Progenitor cell of endocrine pancreas (in vitro differentiated cells): ENCODE measurements at regions not wholly inside any gene's neighbourhood (a gene's known extent, or its start where the extent isn't known, plus 50 kb on each side); places are given as distances from the start of the nearest gene placed in this dataset.

ENCODE experiments used
- DNase-seq: peaks from one replicate; pipeline ENCODE4 v3.0.0; 2021; ENCODE audit warnings: low spot score; ENCODE audit not compliant: unreplicated experiment
- H3K27ac Mint-ChIP-seq: 2 replicates; pipeline ENCODE4 v1.8.0; 2021; ENCODE audit warnings: mild to moderate bottlenecking, moderate library complexity, mixed read lengths
- H3K27me3 Mint-ChIP-seq: 2 replicates; pipeline ENCODE4 v1.8.0; 2021; ENCODE audit warnings: mixed read lengths
- H3K36me3 Mint-ChIP-seq: 2 replicates; pipeline ENCODE4 v1.8.0; 2022; ENCODE audit warnings: mixed read lengths; ENCODE audit not compliant: insufficient read depth
- H3K4me1 Mint-ChIP-seq: 2 replicates; pipeline ENCODE4 v1.8.0; 2021; ENCODE audit warnings: low read depth, mixed read lengths
- H3K4me3 Mint-ChIP-seq: 2 replicates; pipeline ENCODE4 v1.8.0; 2021; ENCODE audit warnings: low read depth, mild to moderate bottlenecking, moderate library complexity, mixed read lengths
- H3K9me3 Mint-ChIP-seq: 2 replicates; pipeline ENCODE4 v1.8.0; 2021; ENCODE audit warnings: low read depth, mixed read lengths
- TF ChIP-seq, protein P1 (sequence below): fragments of 200-600 bp; sonication (generic); IDR thresholded peaks from one replicate; pipeline ENCODE4 v1.5.0; 2021; ENCODE audit warnings: antibody characterized with exemption, mild to moderate bottlenecking; ENCODE audit not compliant: unreplicated experiment

GRCh38 chr13:59449750-59450149 is 714.0 kb downstream of the DIAPH3 start:
- Mint-ChIP-seq H3K27me3 (peaks cover 2% of the 10 kb centered on the region), H3K4me3 (no peak overlapping the region), H3K9me3 (no peaks in the 10 kb centered on the region), H3K36me3 (no peaks in the 10 kb centered on the region), H3K27ac (no peak overlapping the region), H3K4me1 (peaks cover 14% of the 10 kb centered on the region)
- TF ChIP-seq, protein P1, sequence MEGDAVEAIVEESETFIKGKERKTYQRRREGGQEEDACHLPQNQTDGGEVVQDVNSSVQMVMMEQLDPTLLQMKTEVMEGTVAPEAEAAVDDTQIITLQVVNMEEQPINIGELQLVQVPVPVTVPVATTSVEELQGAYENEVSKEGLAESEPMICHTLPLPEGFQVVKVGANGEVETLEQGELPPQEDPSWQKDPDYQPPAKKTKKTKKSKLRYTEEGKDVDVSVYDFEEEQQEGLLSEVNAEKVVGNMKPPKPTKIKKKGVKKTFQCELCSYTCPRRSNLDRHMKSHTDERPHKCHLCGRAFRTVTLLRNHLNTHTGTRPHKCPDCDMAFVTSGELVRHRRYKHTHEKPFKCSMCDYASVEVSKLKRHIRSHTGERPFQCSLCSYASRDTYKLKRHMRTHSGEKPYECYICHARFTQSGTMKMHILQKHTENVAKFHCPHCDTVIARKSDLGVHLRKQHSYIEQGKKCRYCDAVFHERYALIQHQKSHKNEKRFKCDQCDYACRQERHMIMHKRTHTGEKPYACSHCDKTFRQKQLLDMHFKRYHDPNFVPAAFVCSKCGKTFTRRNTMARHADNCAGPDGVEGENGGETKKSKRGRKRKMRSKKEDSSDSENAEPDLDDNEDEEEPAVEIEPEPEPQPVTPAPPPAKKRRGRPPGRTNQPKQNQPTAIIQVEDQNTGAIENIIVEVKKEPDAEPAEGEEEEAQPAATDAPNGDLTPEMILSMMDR = no peak
- no peak for DNase-seq

GRCh38 chr13:59450229-59450628 is 713.5 kb downstream of the DIAPH3 start:
- Mint-ChIP-seq H3K4me1 (peaks cover 14% of the 10 kb centered on the region), H3K36me3 (no peaks in the 10 kb centered on the region)
- TF ChIP-seq, protein P1 = no peak

DNA sequence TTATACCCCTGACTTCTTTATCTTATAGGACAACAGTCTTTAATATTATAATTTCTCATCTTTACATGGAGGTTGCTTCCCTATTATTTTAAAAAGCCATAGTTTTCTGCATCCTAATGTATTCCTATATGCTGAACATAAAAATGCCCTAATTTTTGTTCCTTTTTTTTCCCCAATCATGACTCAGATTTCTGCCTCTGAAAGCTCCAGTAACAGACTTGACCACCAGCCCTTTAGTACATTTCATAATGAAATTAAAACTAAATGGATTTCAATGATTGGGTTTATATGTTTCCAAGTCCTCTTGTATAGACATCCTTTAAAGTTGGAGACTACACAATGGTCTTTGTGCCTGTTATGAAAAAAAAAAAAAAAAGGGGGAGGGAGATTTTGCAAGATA is 712.5 kb downstream of the DIAPH3 start:
- Mint-ChIP-seq H3K36me3 (no peaks in the 10 kb centered on the region), H3K27ac (no peak overlapping the region), H3K27me3 (peaks cover 2% of the 10 kb centered on the region), H3K4me1 (peaks cover 14% of the 10 kb centered on the region), H3K4me3 (no peak overlapping the region), H3K9me3 (no peaks in the 10 kb centered on the region)
- DNase-seq = no peak
- TF ChIP-seq, protein P1 = no peak

More at GRCh38 chr13:59450229-59450628, 713.5 kb downstream of the DIAPH3 start:
- Mint-ChIP-seq H3K4me3 (no peak overlapping the region), H3K27ac (no peak overlapping the region), H3K9me3 (no peaks in the 10 kb centered on the region), H3K27me3 (peaks cover 2% of the 10 kb centered on the region)
- no peak for DNase-seq

DNA sequence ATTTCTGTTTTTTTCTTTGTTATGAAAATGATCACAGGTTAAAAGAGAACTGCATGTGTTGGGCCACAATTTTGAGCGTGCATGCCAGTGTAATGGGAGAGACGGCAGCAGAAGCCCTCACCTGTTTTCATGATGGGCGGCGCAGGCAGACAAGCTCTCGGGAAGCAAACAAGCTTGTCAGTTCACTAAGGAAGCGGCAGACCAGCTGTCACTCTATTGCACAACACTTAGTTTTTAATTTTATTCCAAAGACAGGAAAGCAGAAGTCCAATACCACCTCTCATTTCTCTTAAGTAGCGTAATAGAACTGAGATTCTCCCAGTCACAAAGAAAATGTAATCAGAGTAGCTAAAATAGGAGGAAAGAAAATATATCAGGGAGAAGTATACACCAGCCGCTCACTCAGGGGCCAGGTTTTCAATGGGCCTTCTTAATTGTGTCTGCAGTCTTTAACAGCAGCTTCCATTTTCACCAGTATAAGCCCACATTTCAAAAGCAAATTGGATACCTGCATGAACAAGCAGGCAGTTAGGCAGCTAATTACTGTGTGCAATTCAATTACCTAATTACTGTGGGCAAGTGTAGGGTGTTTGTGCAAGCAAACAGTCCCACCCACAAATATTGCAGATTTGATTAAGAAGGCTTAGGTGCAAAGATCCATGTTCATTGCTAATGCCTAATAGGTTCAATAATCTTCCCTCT is 711.4 kb downstream of the DIAPH3 start:
- peaks cover 2% of the 10 kb centered on the region for H3K27me3 Mint-ChIP-seq
- TF ChIP-seq, protein P1 = no peak
- DNase-seq = no peak
- H3K27ac Mint-ChIP-seq = peak overlapping the region; percentile 8
- H3K9me3 Mint-ChIP-seq = no peaks in the 10 kb centered on the region
- peaks cover 14% of the 10 kb centered on the region for H3K4me1 Mint-ChIP-seq
- no peaks in the 10 kb centered on the region for H3K36me3 Mint-ChIP-seq
- H3K4me3 Mint-ChIP-seq = no peak overlapping the region

DNA sequence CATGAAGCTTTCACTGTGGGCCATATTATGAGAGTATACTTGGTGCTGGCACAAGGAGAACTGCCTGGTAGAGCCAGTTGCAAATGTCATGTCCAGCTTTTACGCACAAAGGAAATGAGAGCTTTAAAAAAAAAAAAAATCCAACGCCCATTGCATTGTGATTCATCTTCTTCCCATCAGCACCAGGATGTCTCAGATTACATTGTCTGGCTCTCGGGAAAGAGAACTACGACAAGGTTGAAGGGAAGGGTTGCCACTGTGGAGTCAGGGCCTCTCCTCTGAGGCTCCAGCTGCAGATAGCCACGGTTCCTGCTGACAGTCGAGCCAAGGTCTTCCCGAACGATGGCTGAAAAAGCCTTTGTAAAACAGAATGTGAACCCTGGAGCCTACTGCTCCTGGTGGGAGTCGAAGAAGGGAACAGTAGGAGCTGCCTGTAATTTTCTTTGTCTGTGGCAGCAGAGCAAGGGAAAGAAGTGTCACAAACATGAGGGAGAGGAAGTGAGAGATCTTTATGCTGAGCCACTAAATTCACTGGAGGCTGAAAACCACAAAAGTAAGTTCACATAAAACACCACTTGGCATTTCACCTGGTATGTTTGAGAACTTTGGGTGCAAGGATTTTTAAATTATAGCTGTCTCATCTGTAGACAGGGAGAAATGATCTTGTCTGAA is 704.7 kb downstream of the DIAPH3 start:
- TF ChIP-seq, protein P1 = no peak
- Mint-ChIP-seq H3K9me3 (no peaks in the 10 kb centered on the region), H3K36me3 (no peaks in the 10 kb centered on the region), H3K4me3 (no peak overlapping the region), H3K4me1 (peaks cover 9% of the 10 kb centered on the region), H3K27me3 (peaks cover 4% of the 10 kb centered on the region), H3K27ac (peak overlapping the region; percentile 36)
- DNase-seq = no peak
